Activated naive CD4-positive, alpha-beta T cell treated with anti-CD3 and anti-CD28 coated beads, Interleukin-2, amount 10 ng/mL, durations not matched to agents 7 days and 5 days (primary cell): ENCODE measurements at regions not wholly inside any gene's neighbourhood (a gene's known extent, or its start where the extent isn't known, plus 50 kb on each side); places are given as distances from the start of the nearest gene placed in this dataset.
"Not testable (repeated sequence)": the region's sequence is repeated elsewhere in the genome, so short reads cannot be mapped to it uniquely, and the experiment has no call there.

ENCODE experiments used
- CTCF ChIA-PET: fragments of 350-600 bp; sonication (Branson Sonifier 250); formaldehyde crosslinking; loops from one replicate; lab custom pipeline; 2021; ENCODE audit warnings: antibody characterized with exemption; lab: Charles Lee
- DNase-seq: peaks from one replicate; pipeline ENCODE4 v3.0.0-alpha.2; 2020
- H3K27ac Mint-ChIP-seq: one replicate; pipeline ENCODE4 v1.8.0; 2021; ENCODE audit warnings: mild to moderate bottlenecking, moderate library complexity, mixed read lengths
- H3K27me3 Mint-ChIP-seq: one replicate; pipeline ENCODE4 v1.8.0; 2021; ENCODE audit warnings: mild to moderate bottlenecking, mixed read lengths
- H3K36me3 Mint-ChIP-seq: one replicate; pipeline ENCODE4 v1.8.0; 2021; ENCODE audit warnings: mixed read lengths
- H3K4me1 Mint-ChIP-seq: one replicate; pipeline ENCODE4 v1.8.0; 2021; ENCODE audit warnings: mixed read lengths
- H3K4me3 Mint-ChIP-seq: one replicate; pipeline ENCODE4 v1.8.0; 2021; ENCODE audit warnings: mild to moderate bottlenecking, moderate library complexity, mixed read lengths
- H3K9me3 Mint-ChIP-seq: one replicate; pipeline ENCODE4 v1.8.0; 2021; ENCODE audit warnings: mixed read lengths

DNA sequence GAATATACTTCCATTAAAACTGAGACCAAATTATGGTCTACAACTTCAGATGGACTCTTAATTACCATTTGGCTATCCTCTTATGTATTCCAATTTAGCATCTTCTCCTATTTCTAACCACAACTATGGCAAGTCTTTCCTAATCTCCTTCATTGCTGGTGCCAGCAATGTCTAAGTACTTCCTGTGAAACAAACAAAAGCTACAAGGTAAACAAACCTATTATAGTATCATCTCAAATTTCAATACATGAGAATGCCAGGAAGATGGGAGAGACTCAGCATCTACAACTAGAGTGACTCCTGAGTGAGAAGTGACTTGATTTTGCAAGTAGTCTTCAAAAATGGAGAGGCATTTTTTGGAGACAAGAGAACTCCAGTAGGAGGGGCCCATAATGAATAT is 202.9 kb upstream of the ATXN7L3B start:
- no peaks in the 10 kb centered on the region for H3K36me3 Mint-ChIP-seq
- DNase-seq: no peak
- H3K4me1 Mint-ChIP-seq: no peaks in the 10 kb centered on the region
- no peak overlapping the region for H3K27ac Mint-ChIP-seq
- no peak overlapping the region for H3K4me3 Mint-ChIP-seq
- no peaks in the 10 kb centered on the region for H3K27me3 Mint-ChIP-seq
- H3K9me3 Mint-ChIP-seq: no peaks in the 10 kb centered on the region
- CTCF ChIA-PET: no interaction called here

DNA sequence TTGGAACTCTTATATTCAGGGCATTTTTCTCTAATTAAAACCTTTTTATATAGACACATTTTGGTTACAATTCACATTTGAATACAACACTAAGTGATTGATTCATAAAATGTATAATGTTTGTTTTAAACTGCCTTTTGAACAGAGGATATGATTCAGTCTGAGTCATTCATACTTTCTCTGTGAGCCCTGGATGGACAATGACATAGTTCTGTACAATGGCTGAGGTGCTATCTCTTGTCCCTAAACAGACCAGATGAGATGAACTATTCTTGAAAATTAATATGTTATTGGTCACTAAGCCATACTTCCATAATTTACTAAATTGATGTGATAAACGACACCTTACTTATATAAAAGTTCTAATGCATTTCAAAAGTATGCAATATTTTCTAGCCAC is 199.7 kb upstream of the ATXN7L3B start:
- Mint-ChIP-seq H3K9me3 (no peaks in the 10 kb centered on the region), H3K27me3 (no peaks in the 10 kb centered on the region), H3K27ac (no peak overlapping the region), H3K4me1 (no peaks in the 10 kb centered on the region), H3K4me3 (no peak overlapping the region), H3K36me3 (no peaks in the 10 kb centered on the region)
- no peak for DNase-seq
- CTCF ChIA-PET: no interaction called here

DNA sequence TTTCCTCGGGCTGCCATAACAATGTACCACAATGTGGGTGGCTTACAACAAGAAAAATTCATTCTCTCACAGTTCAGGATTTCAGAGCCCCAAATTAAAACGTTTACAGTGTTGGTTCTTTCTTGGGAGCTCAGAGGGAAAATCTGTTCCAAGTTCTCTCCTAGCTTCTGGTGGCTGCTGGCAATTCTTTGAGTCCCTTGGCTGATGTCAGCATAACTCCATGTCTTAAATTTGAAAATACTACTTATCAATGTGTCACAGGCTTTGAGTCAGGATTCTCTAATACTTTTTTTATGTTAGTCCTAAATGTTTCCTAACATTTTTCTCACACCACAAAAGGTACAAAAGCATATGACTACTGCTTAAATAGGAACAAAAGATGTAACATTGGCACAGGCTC is 198.4 kb upstream of the ATXN7L3B start:
- no peak overlapping the region for H3K27ac Mint-ChIP-seq
- H3K36me3 Mint-ChIP-seq: no peaks in the 10 kb centered on the region
- H3K4me3 Mint-ChIP-seq: no peak overlapping the region
- no peaks in the 10 kb centered on the region for H3K27me3 Mint-ChIP-seq
- no peaks in the 10 kb centered on the region for H3K4me1 Mint-ChIP-seq
- DNase-seq: no peak
- CTCF ChIA-PET: no interaction called here
- no peaks in the 10 kb centered on the region for H3K9me3 Mint-ChIP-seq

DNA sequence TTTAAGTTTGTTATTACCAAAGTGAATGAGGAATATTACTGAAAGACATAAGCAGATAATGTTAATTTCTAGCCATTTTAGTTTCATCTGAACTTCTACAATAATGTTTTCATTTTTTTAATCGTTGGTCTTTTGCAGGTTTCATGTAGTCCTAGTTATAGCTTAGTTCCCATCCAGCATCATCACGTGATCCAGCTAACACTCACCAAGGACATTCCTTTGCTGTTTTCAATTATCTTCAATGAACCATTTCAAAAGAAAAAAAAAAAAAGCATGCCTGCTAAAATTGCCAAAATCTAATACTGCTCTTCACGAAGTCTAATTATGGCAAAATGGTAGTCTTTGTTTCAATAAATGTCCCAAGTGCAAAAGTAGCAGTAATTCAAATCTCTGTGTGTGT is 187.7 kb upstream of the ATXN7L3B start:
- CTCF ChIA-PET: no interaction called here
- H3K27me3 Mint-ChIP-seq: no peaks in the 10 kb centered on the region
- no peaks in the 10 kb centered on the region for H3K9me3 Mint-ChIP-seq
- H3K27ac Mint-ChIP-seq: no peak overlapping the region
- no peak overlapping the region for H3K4me3 Mint-ChIP-seq
- DNase-seq: no peak
- H3K36me3 Mint-ChIP-seq: no peaks in the 10 kb centered on the region
- H3K4me1 Mint-ChIP-seq: no peaks in the 10 kb centered on the region

GRCh38 chr12:74365178-74365964 is 172.3 kb upstream of the ATXN7L3B start:
- CTCF ChIA-PET: interaction anchor here (0.6 to 0.8 kb wide), 2 partner anchors 11 to 220 kb away, joined by 3 read pairs; no protein-coding TSS in a partner anchor
- H3K4me1 Mint-ChIP-seq: no peaks in the 10 kb centered on the region
- no peaks in the 10 kb centered on the region for H3K9me3 Mint-ChIP-seq
- no peaks in the 10 kb centered on the region for H3K36me3 Mint-ChIP-seq
- no peaks in the 10 kb centered on the region for H3K27me3 Mint-ChIP-seq
- no peak overlapping the region for H3K4me3 Mint-ChIP-seq
- DNase-seq: peak; percentile 22
- no peak overlapping the region for H3K27ac Mint-ChIP-seq

- DNase-seq: no peak
- H3K9me3 Mint-ChIP-seq: no peaks in the 10 kb centered on the region
- H3K36me3 Mint-ChIP-seq: no peaks in the 10 kb centered on the region
- H3K27me3 Mint-ChIP-seq: no peaks in the 10 kb centered on the region
- CTCF ChIA-PET: no interaction called here
- no peak overlapping the region for H3K27ac Mint-ChIP-seq
- no peak overlapping the region for H3K4me3 Mint-ChIP-seq
- H3K4me1 Mint-ChIP-seq: no peaks in the 10 kb centered on the region
These were observed 166.9 kb upstream of the ATXN7L3B start for GRCh38 chr12:74370608-74371216.

GRCh38 chr12:74379114-74379513 is 158.5 kb upstream of the ATXN7L3B start:
- CTCF ChIA-PET: no interaction called here
- H3K27me3 Mint-ChIP-seq: no peaks in the 10 kb centered on the region
- no peaks in the 10 kb centered on the region for H3K36me3 Mint-ChIP-seq
- H3K27ac Mint-ChIP-seq: no peak overlapping the region
- no peak for DNase-seq
- H3K4me3 Mint-ChIP-seq: no peak overlapping the region
- H3K9me3 Mint-ChIP-seq: no peaks in the 10 kb centered on the region
- H3K4me1 Mint-ChIP-seq: no peaks in the 10 kb centered on the region

DNA sequence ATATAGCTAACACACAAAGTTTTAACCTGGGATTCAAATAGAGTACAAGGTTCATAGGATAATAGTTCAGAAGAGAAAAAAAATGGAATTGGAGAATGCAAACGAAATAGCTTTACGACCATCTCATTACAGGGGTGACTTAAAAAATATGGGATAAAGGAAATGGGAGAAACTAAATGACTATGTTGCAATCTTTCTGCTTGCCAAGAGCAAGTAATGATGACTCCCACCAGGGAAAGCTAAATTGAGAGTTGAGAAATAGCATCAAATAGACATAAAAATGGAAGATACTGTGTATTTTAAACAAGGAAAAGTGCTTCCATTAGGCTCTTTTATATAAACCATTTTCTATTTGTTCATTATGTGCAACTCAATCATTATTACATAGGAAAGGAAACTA is 155.7 kb upstream of the ATXN7L3B start:
- no peak overlapping the region for H3K27ac Mint-ChIP-seq
- no peaks in the 10 kb centered on the region for H3K4me1 Mint-ChIP-seq
- no peak for DNase-seq
- no peak overlapping the region for H3K4me3 Mint-ChIP-seq
- CTCF ChIA-PET: interaction anchor here (0.6 kb wide), 1 partner anchor 15 kb away, joined by 3 read pairs; no protein-coding TSS in a partner anchor
- H3K9me3 Mint-ChIP-seq: no peaks in the 10 kb centered on the region
- H3K27me3 Mint-ChIP-seq: no peaks in the 10 kb centered on the region
- H3K36me3 Mint-ChIP-seq: no peaks in the 10 kb centered on the region

- Mint-ChIP-seq H3K9me3 (no peaks in the 10 kb centered on the region), H3K36me3 (no peaks in the 10 kb centered on the region), H3K4me1 (no peaks in the 10 kb centered on the region), H3K4me3 (no peak overlapping the region), H3K27ac (no peak overlapping the region), H3K27me3 (no peaks in the 10 kb centered on the region)
- CTCF ChIA-PET: no interaction called here
- no peak for DNase-seq
These were observed 154.7 kb upstream of the ATXN7L3B start for GRCh38 chr12:74382983-74383382.

GRCh38 chr12:74391283-74391682 is 146.4 kb upstream of the ATXN7L3B start:
- H3K27ac Mint-ChIP-seq: no peak overlapping the region
- no peaks in the 10 kb centered on the region for H3K9me3 Mint-ChIP-seq
- CTCF ChIA-PET: no interaction called here
- no peaks in the 10 kb centered on the region for H3K4me1 Mint-ChIP-seq
- no peak for DNase-seq
- no peaks in the 10 kb centered on the region for H3K27me3 Mint-ChIP-seq
- H3K4me3 Mint-ChIP-seq: no peak overlapping the region
- H3K36me3 Mint-ChIP-seq: no peaks in the 10 kb centered on the region

- DNase-seq: no peak
- Mint-ChIP-seq H3K4me1 (no peaks in the 10 kb centered on the region), H3K36me3 (no peaks in the 10 kb centered on the region), H3K9me3 (no peaks in the 10 kb centered on the region), H3K27ac (no peak overlapping the region), H3K27me3 (no peaks in the 10 kb centered on the region), H3K4me3 (no peak overlapping the region)
- CTCF ChIA-PET: no interaction called here
These were observed 144.4 kb upstream of the ATXN7L3B start for GRCh38 chr12:74393272-74393671.

- Mint-ChIP-seq H3K27me3 (no peaks in the 10 kb centered on the region), H3K36me3 (no peaks in the 10 kb centered on the region), H3K9me3 (no peaks in the 10 kb centered on the region), H3K27ac (no peak overlapping the region), H3K4me1 (no peaks in the 10 kb centered on the region), H3K4me3 (no peak overlapping the region)
- DNase-seq: no peak
- CTCF ChIA-PET: no interaction called here
These were observed 143.0 kb upstream of the ATXN7L3B start for GRCh38 chr12:74394647-74395046.

DNA sequence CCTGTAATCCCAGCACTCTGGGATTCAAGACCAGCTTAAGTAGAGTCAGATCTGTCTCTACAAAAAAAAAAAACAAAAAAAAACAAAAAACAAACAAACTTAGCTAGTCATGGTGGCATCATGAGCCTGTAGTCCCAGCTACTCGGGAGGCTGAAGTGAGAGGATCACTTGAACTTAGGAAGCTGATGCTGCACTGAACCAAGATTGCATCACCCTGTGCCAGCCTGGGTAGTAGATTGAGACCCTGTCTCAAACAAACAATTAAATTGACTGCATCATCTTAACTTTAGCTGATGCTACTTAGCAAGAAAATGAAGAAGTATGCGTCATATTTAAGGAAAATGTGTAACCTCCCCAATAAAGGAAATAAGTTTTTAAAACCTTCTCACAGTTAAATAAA is 136.6 kb upstream of the ATXN7L3B start:
- Mint-ChIP-seq H3K27ac (no peak overlapping the region), H3K27me3 (no peaks in the 10 kb centered on the region), H3K4me1 (no peaks in the 10 kb centered on the region), H3K4me3 (no peak overlapping the region), H3K36me3 (no peaks in the 10 kb centered on the region), H3K9me3 (no peaks in the 10 kb centered on the region)
- CTCF ChIA-PET: no interaction called here
- no peak for DNase-seq

DNA sequence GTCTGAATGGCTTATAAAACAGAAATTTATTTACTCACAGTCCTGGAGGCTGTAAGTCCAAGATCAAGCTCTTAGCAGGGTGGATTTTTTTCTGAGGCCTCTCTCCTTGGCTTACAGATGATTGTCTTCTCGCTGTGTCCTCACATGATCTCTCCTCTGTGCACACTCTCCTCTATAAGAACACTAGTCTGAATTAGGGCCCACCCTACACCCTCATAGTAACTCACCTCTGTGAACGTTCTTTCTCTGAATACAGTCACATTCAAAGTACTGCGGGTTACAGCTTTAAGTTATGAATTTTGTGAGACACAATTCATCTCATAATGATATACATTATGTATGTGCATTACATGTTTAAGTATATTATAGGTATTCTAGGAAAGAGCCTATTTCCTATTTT is 135.7 kb upstream of the ATXN7L3B start:
- H3K27me3 Mint-ChIP-seq: no peaks in the 10 kb centered on the region
- no peaks in the 10 kb centered on the region for H3K4me1 Mint-ChIP-seq
- H3K36me3 Mint-ChIP-seq: no peaks in the 10 kb centered on the region
- DNase-seq: no peak
- H3K27ac Mint-ChIP-seq: no peak overlapping the region
- H3K9me3 Mint-ChIP-seq: no peaks in the 10 kb centered on the region
- CTCF ChIA-PET: no interaction called here
- no peak overlapping the region for H3K4me3 Mint-ChIP-seq

GRCh38 chr12:74403221-74403470 is 134.5 kb upstream of the ATXN7L3B start:
- H3K36me3 Mint-ChIP-seq, H3K4me3 Mint-ChIP-seq, H3K27ac Mint-ChIP-seq, DNase-seq, CTCF ChIA-PET, H3K9me3 Mint-ChIP-seq, H3K27me3 Mint-ChIP-seq, H3K4me1 Mint-ChIP-seq: not testable (repeated sequence)
